Aorta (tissue), 5 donors: ENCODE measurements at regions not wholly inside any gene's neighbourhood (a gene's known extent, or its start where the extent isn't known, plus 50 kb on each side); places are given as distances from the start of the nearest gene placed in this dataset.

Experiments
- ATAC-seq: fragments of 200-7000 bp; cut with Tn5 transposase; one replicate; pipeline ENCODE4 v1.9.1; 2022; ENCODE audit warnings: moderate library complexity; ENCODE audit not compliant: low FRiP score
- DNase-seq, 2 donors: peaks; one replicate each; pipeline ENCODE4 v3.0.0-alpha.2; 2020
- H3K27ac ChIP-seq, 2 donors: one replicate each; pipeline ENCODE4 v1.5.1; 2013; ENCODE audit warnings: low read length in 2 of 2, mild to moderate bottlenecking in 2 of 2, moderate library complexity in 2 of 2, control low read depth in 1 of 2, inconsistent platforms in 1 of 2, low read depth in 1 of 2
- H3K27me3 ChIP-seq, 2 donors: one replicate each; pipeline ENCODE4 v1.6.1; 2013; ENCODE audit warnings: control low read depth in 1 of 2, low read length in 1 of 2, mild to moderate bottlenecking in 1 of 2, moderate library complexity in 1 of 2; ENCODE audit not compliant: insufficient read depth in 2 of 2, control insufficient read depth in 1 of 2
- H3K36me3 ChIP-seq, 2 donors: one replicate each; pipeline ENCODE4 v1.6.1; 2013; ENCODE audit warnings: control low read depth in 1 of 2, low read length in 1 of 2, mild to moderate bottlenecking in 1 of 2; ENCODE audit not compliant: insufficient read depth in 2 of 2, control insufficient read depth in 1 of 2
- H3K4me1 ChIP-seq, 2 donors: one replicate each; pipeline ENCODE4 v1.6.1; 2013; ENCODE audit warnings: low read length in 2 of 2, control low read depth in 1 of 2, mild to moderate bottlenecking in 1 of 2, moderate library complexity in 1 of 2; ENCODE audit not compliant: insufficient read depth in 2 of 2, control insufficient read depth in 1 of 2
- H3K4me3 ChIP-seq, 2 donors: one replicate each; pipeline ENCODE4 v1.5.1; 2013; ENCODE audit warnings: low read length in 2 of 2, control low read depth in 1 of 2, mild to moderate bottlenecking in 1 of 2
- H3K9me3 ChIP-seq: one replicate; pipeline ENCODE4 v1.6.1; 2013; ENCODE audit warnings: mild to moderate bottlenecking, low read length; ENCODE audit not compliant: control insufficient read depth
- WGBS, 2 donors: extraction: QIAGEN DNeasy Blood & Tissue Kit; methylation state at CpG; one replicate each; pipeline ENCODE4 v1.1.7; 2013; 5-methylcytosine and 5-hydroxymethylcytosine counted together
- intact Hi-C, 2 donors: fragments of 100-400 bp; cut with DNase I; formaldehyde crosslinking; loops; one replicate each; pipeline versions ENCODE4 v1.14.2 to v1.15.0; 2022
- donor health status: healthy with polysubstance abuse.
- donor health status: Bipolar disorder and iron deficiency.
- donor health status: DM: no; HTN: no; CAD: no.
- donor health status: DM: no; HTN: no; CAD: no.
- donor health status: DM: yes; HTN: yes; CAD: no.

DNA sequence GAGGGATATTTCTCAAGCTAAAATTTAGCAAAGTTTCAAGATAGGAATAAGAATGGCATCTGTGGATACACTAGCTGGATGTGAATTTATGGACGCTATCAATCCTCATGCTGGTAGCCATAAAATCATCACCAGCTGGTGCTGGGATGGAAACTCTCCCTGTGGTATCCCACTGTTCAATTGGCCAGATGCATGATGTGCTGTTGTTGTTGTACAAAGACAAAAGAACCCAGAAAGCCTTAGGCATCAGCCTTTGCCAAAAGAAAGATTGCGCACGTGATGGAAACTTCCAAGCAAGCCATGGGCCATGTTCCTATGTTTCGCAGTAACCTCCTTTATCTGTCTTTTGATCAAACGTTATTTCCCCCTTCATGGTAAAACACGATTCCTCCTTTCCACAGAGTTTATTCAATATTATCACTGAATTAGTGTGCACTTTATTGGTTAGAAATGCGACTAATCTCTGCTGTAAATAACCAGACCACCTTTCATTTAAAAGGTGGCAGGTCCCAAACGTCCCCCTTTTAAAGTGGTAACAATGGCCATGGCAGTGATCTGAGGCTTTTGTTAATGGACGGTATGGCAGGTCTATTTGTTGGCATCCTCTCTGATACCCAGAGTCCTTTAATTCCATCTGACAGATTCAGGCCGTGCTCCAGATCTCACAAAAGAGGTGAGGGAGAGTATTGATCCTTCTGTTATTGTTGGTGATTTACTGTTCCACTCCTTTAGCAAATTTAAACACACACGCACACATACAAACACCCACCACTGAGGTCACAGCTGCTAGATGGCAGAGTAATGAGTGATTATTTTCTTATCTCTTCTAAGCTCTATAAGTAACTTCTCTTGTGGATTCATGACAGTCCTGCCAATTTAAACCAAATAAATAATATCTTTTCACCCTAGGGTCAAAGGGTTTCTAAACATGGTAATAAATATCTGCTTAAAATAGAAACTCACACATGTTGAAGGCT, 291.2 kb upstream of the KCNMB2 start:
- Histone ChIP-seq H3K4me1 (no peaks in the 10 kb centered on the region), H3K9me3 (no peaks in the 10 kb centered on the region), H3K27me3 (no peaks in the 10 kb centered on the region), H3K36me3 (no peaks in the 10 kb centered on the region), H3K4me3 (no peak overlapping the region), H3K27ac (no peak overlapping the region)
- ATAC-seq (no peak), DNase-seq (no peak)
- intact Hi-C loops, result no loop called here
- WGBS, 2 donors, result 75 to 79% methylated on average over 11 of the region's 11 CpGs

DNA sequence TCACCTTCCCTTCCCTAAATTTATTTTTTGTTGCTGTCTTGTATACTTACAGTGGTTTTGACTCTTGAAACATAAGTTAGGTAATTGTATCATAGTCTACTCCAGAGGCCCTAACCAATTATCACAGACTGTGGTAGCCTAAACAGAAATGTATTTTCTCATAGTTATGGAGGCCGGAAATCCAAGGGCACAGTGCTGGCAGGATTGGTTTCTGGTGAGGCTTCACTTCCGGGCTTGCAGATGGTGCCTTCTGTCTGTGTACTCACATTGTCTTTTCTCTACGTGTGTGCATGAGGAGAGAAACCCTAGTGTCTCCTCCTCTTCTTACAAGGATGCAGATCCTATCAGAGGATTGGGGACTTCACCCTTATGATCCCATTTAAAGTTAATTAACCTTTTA, 290.2 kb upstream of the KCNMB2 start:
- DNase-seq, result no peak
- H3K4me3 ChIP-seq, result no peak overlapping the region
- no peaks in the 10 kb centered on the region for H3K4me1 ChIP-seq
- H3K9me3 ChIP-seq, result no peaks in the 10 kb centered on the region
- H3K27ac ChIP-seq, result no peak overlapping the region
- WGBS, 2 donors, result 92% methylated on average over 3 of the region's 3 CpGs
- intact Hi-C loops, result no loop called here
- H3K27me3 ChIP-seq, result no peaks in the 10 kb centered on the region
- no peaks in the 10 kb centered on the region for H3K36me3 ChIP-seq
- no peak for ATAC-seq

DNA sequence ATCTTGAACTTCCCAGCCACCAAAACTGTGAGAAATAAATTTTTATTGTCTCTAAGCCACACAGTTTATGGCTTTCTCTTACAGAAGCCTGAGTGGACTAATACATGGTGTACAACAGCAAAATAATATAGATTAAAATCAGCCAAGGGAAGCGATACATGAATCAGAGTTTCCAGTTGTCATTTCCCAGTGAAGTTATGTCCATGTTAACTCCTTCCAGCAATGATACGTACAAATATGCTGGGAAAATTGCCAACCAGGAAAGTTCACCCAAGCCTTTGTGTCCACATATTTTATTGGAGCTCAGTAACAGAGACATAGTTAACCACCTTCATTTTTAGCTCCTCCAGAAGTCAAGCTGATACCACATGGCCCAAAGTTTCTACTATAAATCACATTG, 280.9 kb upstream of the KCNMB2 start:
- H3K27me3 ChIP-seq, result no peaks in the 10 kb centered on the region
- intact Hi-C loops, result no loop called here
- no peak overlapping the region for H3K4me3 ChIP-seq
- DNase-seq, result no peak
- no peaks in the 10 kb centered on the region for H3K36me3 ChIP-seq
- H3K9me3 ChIP-seq, result peaks cover 3% of the 10 kb centered on the region
- H3K27ac ChIP-seq, result no peak overlapping the region
- no peak for ATAC-seq
- 65 to 72% methylated on average over 2 of the region's 2 CpGs for WGBS, 2 donors
- no peaks in the 10 kb centered on the region for H3K4me1 ChIP-seq

DNA sequence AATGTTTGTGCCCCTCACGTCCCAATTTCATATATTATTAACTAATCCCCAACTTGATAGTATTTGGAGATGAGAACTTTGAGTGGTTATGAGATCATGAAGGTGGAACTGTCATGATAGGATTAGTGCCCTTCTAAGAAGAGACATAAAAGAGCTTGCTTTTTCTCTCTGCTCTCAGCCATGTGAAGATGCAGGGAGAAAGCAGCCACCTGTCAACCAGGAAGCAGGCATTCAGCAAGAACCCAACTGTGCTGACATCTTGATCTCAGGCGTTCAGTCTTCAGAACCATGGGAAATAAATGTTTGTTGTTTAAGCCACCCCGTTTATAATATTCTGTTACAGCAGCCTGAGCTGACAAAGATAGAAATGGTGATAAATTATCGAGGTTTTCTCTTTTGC, 278.7 kb upstream of the KCNMB2 start:
- ATAC-seq (no peak), DNase-seq (no peak)
- Histone ChIP-seq H3K27ac (no peak overlapping the region), H3K27me3 (no peaks in the 10 kb centered on the region), H3K4me1 (no peaks in the 10 kb centered on the region), H3K9me3 (peaks cover 3% of the 10 kb centered on the region), H3K36me3 (no peaks in the 10 kb centered on the region), H3K4me3 (no peak overlapping the region)
- WGBS, 2 donors, result 85 to 87% methylated on average over 4 of the region's 4 CpGs
- intact Hi-C loops, result no loop called here

DNA sequence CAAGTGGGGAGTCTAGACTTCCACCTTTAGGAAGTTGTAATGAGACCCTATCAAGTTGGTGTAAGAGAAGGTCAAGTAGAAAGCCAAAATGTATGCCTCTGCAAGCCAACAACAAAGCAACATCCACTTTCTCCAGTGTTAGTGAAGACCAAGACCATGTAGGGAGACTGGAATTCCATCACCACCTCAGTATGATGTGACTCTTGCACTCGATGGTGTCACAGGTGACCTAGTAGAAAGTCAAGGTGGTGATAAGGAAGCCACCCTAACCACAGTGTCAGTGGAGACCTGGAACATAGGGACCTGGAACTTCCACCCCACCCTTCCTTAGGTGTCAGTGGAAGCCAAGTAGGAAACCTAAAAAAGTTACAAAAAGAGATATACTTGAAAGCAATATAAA, 278.1 kb upstream of the KCNMB2 start:
- Histone ChIP-seq H3K36me3 (no peaks in the 10 kb centered on the region), H3K27me3 (no peaks in the 10 kb centered on the region), H3K4me1 (no peaks in the 10 kb centered on the region), H3K4me3 (no peak overlapping the region), H3K27ac (no peak overlapping the region), H3K9me3 (peaks cover 3% of the 10 kb centered on the region)
- DNase-seq (no peak), ATAC-seq (no peak)
- WGBS, 2 donors, result 90 to 91% methylated on average over 1 of the region's 1 CpG
- intact Hi-C loops, result no loop called here

DNA sequence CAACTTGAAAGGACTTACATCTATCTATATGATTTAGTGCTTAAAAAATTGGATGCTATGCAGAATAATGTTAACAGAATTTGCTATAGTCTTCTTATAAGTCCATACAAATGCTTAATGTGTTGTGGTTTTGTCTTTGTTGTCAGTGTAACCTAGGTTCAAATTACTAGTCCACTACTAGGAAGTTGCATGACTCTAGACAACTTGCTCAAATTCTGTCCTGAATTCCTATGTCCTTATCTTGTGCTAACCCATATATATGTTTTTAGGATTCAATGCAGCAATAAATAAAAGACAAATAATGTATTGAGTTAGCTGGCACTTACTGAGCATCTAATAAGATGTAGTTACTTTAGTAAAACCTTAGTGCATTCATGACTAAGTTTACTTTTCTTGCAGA, 276.5 kb upstream of the KCNMB2 start:
- H3K27ac ChIP-seq, result no peak overlapping the region
- intact Hi-C loops, result no loop called here
- no peaks in the 10 kb centered on the region for H3K4me1 ChIP-seq

DNA sequence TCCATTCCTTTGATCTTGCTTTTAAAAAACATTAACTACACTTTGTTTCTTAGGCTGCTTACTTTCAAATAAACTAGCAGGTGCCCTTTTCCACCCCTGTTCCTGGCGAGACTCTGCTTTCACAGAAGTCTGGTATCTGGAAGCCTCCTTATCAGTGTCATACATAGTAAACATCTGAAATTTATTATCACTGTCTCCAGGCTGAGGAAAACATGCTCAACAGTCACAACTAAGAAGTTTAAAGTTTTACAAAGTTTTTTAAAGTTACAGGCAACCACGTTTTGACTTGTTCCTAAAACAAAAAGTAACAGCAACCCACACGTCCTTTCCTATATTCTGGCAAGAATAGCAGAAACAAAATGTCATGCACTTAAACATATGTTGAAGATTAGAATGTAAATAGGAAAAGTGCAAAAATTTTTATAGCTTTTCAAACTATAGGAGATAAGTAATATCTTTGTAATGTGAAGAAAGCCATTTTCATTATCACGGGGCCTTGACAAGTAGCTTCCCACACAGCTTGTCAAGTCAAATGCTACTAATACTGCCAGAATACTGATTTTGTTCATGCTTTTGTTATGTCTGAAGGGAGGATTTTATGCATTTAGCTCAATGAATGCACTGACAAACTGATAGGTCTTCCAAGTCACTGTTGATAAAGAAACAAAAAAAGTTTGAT, 275.2 kb upstream of the KCNMB2 start:
- ATAC-seq, result no peak
- H3K9me3 ChIP-seq, result no peaks in the 10 kb centered on the region
- no peak overlapping the region for H3K4me3 ChIP-seq
- no peak for DNase-seq
- WGBS, 2 donors, result 40% methylated on average over 4 of the region's 4 CpGs
- no peak overlapping the region for H3K27ac ChIP-seq
- H3K27me3 ChIP-seq, result no peaks in the 10 kb centered on the region
- H3K36me3 ChIP-seq, result no peaks in the 10 kb centered on the region
- intact Hi-C loops, result no loop called here
- H3K4me1 ChIP-seq, result no peaks in the 10 kb centered on the region

More for the DNA sequence above, 276.5 kb upstream of the KCNMB2 start:
- H3K4me3 ChIP-seq, result no peak overlapping the region
- H3K9me3 ChIP-seq, result peaks cover under 1% of the 10 kb centered on the region
- no peaks in the 10 kb centered on the region for H3K27me3 ChIP-seq
- H3K36me3 ChIP-seq, result no peaks in the 10 kb centered on the region
- no peak for DNase-seq
- no peak for ATAC-seq

DNA sequence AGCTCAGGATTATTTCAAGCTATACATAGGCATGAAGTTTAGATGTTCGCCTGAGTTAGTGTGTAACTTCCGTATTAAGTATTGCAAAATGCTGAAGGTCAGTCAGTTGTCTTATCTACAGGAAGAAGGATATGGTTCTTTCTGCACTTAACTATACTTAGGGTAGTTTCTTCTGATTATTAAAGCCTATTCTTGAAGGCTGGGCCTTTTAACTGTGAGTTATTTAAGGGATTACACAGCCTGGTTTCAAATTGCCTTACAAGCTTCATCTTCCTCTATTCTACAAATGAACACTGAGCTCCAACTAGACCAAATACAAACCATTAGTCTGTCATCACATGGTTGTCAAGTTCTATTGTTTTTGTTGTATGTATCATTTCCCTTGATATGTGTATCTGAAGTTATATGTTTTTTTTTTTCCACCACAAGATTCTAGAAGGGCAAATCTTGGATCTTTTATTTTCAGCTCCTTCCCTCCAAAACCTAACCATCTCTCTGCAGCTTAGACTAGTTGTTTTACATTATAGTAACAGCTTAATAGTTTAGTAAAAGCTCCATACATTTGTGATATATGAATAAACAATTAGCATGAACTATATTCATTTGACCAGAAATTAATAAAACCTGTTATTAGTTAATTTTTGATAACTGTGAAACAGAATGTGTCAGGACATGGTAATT, 272.9 kb upstream of the KCNMB2 start:
- Histone ChIP-seq H3K36me3 (no peaks in the 10 kb centered on the region), H3K27me3 (no peaks in the 10 kb centered on the region), H3K4me1 (no peaks in the 10 kb centered on the region), H3K27ac (no peak overlapping the region), H3K9me3 (no peaks in the 10 kb centered on the region), H3K4me3 (no peak overlapping the region)
- 86 to 98% methylated on average over 2 of the region's 2 CpGs for WGBS, 2 donors
- intact Hi-C loops, result no loop called here
- DNase-seq (no peak), ATAC-seq (no peak)
